ENCODE measurements at regions not wholly inside any gene's neighbourhood (a gene's known extent, or its start where the extent isn't known, plus 50 kb on each side); places are given as distances from the start of the nearest gene placed in this dataset.

DNA sequence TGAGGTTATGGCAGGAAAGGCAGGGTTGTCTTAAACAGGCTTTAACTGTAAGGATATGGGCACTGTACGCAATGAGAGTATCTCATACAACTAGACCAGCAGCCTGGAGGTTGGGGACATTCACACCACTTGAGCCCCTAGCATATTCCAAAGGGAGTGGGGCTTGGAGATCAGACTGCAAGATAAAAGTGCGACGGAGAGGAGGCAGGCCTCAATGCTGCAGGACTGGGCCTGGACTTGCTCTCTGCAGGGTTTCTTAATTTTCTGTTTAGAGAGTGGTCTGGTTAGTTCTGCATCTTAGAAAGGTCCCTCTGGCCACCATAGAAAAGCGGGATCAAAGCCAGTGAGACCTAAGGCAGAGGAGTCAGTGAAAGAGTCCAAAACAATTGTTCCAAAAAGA, 357.7 kb upstream of the NR2F2 start:
- no peak for DNase-seq (ENCODE audit: low read depth in 2 of 2)
- Histone ChIP-seq H3K4me1 (ENCODE audit: control insufficient read depth, extremely low read depth, insufficient read depth, low read length) (peaks cover 6% of the 10 kb centered on the region), H3K79me2 (ENCODE audit: control insufficient read depth, insufficient read depth, low read length) (no peaks in the 10 kb centered on the region), H3K36me3 (ENCODE audit: control insufficient read depth, insufficient read depth, low read length) (no peaks in the 10 kb centered on the region), H3K27ac (ENCODE audit: insufficient read depth, low read length) (no peak overlapping the region), H3K9me3 (ENCODE audit: control insufficient read depth, insufficient read depth, low read depth, low read length) (no peaks in the 10 kb centered on the region), H2AFZ (ENCODE audit: low read length) (no peak overlapping the region), H3K4me2 (ENCODE audit: extremely low read depth, insufficient read depth, low read length) (no peak overlapping the region), H4K20me1 (ENCODE audit: control insufficient read depth, extremely low read depth, insufficient read depth, low read length) (no peaks in the 10 kb centered on the region), H3K4me3 (replicated peaks in 1 of 4; ENCODE audit: control extremely low read depth in 1 of 4, insufficient read depth in 1 of 4, low read depth in 3 of 4, low read length in 4 of 4) (no peak overlapping the region), H3K9ac (ENCODE audit: insufficient read depth, low read length) (no peak overlapping the region), H3K27me3 (ENCODE audit: control insufficient read depth, insufficient read depth, low read length) (no peaks in the 10 kb centered on the region)
- TF ChIP-seq, protein P1, sequence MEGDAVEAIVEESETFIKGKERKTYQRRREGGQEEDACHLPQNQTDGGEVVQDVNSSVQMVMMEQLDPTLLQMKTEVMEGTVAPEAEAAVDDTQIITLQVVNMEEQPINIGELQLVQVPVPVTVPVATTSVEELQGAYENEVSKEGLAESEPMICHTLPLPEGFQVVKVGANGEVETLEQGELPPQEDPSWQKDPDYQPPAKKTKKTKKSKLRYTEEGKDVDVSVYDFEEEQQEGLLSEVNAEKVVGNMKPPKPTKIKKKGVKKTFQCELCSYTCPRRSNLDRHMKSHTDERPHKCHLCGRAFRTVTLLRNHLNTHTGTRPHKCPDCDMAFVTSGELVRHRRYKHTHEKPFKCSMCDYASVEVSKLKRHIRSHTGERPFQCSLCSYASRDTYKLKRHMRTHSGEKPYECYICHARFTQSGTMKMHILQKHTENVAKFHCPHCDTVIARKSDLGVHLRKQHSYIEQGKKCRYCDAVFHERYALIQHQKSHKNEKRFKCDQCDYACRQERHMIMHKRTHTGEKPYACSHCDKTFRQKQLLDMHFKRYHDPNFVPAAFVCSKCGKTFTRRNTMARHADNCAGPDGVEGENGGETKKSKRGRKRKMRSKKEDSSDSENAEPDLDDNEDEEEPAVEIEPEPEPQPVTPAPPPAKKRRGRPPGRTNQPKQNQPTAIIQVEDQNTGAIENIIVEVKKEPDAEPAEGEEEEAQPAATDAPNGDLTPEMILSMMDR (conservative IDR thresholded peaks at IDR 0.05 in 1 of 2, IDR thresholded peaks at IDR 0.05 in 1 of 2; ENCODE audit: low read depth in 1 of 2, low read length in 2 of 2): no peak
- no peak for TF ChIP-seq EZH2 (IDR thresholded peaks at IDR 0.05; ENCODE audit: low read length, missing control alignments)

DNA sequence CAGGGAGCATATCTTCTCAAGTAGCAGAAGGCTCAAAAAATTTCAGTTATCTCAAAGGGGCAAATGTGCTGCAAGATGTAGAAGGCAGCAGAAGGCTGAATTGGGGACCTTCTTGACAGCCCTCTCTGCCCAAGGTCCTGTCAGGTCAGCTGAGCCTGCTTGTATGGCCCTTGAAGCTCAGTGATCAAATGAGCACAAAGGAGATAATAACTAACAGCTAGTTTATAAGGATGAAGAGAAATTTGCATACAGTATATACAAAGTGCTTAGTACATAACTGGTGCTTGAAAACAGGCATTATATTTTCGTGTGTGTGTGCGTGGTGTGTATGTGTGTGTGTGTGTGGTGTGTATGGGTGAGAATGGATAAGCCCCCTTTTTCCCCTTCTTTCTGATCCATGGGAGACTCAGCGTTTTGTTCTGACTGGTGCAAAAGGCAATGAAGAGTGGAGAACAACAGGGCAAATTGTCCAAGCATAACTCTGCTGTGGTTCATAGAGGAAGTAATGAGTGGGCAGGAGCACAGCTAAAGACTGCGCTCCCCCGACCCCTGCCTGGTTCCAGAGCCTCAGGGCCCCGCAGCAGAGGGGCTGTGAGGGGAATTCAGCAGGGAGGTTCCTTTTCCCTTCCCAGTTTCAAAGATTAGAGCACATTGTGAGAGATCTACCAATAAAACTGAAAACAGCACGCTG, 356.8 kb upstream of the NR2F2 start:
- peak in 1 of 2 donors; percentile 3 for DNase-seq (ENCODE audit: low read depth in 2 of 2)
- Histone ChIP-seq H3K27me3 (ENCODE audit: control insufficient read depth, insufficient read depth, low read length) (no peaks in the 10 kb centered on the region), H3K36me3 (ENCODE audit: control insufficient read depth, insufficient read depth, low read length) (no peaks in the 10 kb centered on the region), H2AFZ (ENCODE audit: low read length) (no peak overlapping the region), H3K9ac (ENCODE audit: insufficient read depth, low read length) (no peak overlapping the region), H3K9me3 (ENCODE audit: control insufficient read depth, insufficient read depth, low read depth, low read length) (no peaks in the 10 kb centered on the region), H3K4me1 (ENCODE audit: control insufficient read depth, extremely low read depth, insufficient read depth, low read length) (peaks cover 6% of the 10 kb centered on the region), H3K79me2 (ENCODE audit: control insufficient read depth, insufficient read depth, low read length) (no peaks in the 10 kb centered on the region), H3K4me2 (ENCODE audit: extremely low read depth, insufficient read depth, low read length) (no peak overlapping the region), H4K20me1 (ENCODE audit: control insufficient read depth, extremely low read depth, insufficient read depth, low read length) (no peaks in the 10 kb centered on the region), H3K4me3 (replicated peaks in 1 of 4; ENCODE audit: control extremely low read depth in 1 of 4, insufficient read depth in 1 of 4, low read depth in 3 of 4, low read length in 4 of 4) (no peak overlapping the region), H3K27ac (ENCODE audit: insufficient read depth, low read length) (no peak overlapping the region)
- TF ChIP-seq, protein P1 (conservative IDR thresholded peaks at IDR 0.05 in 1 of 2, IDR thresholded peaks at IDR 0.05 in 1 of 2; ENCODE audit: low read depth in 1 of 2, low read length in 2 of 2): no peak
- no peak for TF ChIP-seq EZH2 (IDR thresholded peaks at IDR 0.05; ENCODE audit: low read length, missing control alignments)

DNA sequence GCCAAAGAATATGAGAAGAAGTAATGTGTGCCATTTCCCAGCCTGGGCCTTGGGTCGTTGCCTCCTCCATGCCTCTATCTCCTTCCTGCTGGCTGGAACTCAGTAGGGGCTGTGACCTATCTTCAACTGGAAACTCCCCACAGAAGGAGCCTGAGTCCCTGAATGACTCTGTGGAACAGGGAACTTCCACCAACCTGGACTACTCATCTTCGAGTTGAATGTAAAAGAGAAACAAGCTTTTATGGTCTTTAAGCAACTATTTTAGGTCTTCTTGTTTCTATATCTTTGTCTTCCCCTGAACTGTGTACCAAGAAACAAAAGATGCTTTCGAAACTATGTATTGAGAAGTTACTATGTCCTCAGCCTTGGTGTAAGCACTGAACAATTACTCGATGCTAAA, 355.3 kb upstream of the NR2F2 start:
- Histone ChIP-seq H3K4me1 (ENCODE audit: control insufficient read depth, extremely low read depth, insufficient read depth, low read length) (peaks cover 6% of the 10 kb centered on the region), H3K27me3 (ENCODE audit: control insufficient read depth, insufficient read depth, low read length) (no peaks in the 10 kb centered on the region), H3K9ac (ENCODE audit: insufficient read depth, low read length) (no peak overlapping the region), H3K36me3 (ENCODE audit: control insufficient read depth, insufficient read depth, low read length) (no peaks in the 10 kb centered on the region), H2AFZ (ENCODE audit: low read length) (no peak overlapping the region), H3K79me2 (ENCODE audit: control insufficient read depth, insufficient read depth, low read length) (no peaks in the 10 kb centered on the region), H3K9me3 (ENCODE audit: control insufficient read depth, insufficient read depth, low read depth, low read length) (no peaks in the 10 kb centered on the region), H4K20me1 (ENCODE audit: control insufficient read depth, extremely low read depth, insufficient read depth, low read length) (no peaks in the 10 kb centered on the region), H3K27ac (ENCODE audit: insufficient read depth, low read length) (no peak overlapping the region), H3K4me2 (ENCODE audit: extremely low read depth, insufficient read depth, low read length) (no peak overlapping the region), H3K4me3 (replicated peaks in 1 of 4; ENCODE audit: control extremely low read depth in 1 of 4, insufficient read depth in 1 of 4, low read depth in 3 of 4, low read length in 4 of 4) (no peak overlapping the region)
- TF ChIP-seq, protein P1 (conservative IDR thresholded peaks at IDR 0.05 in 1 of 2, IDR thresholded peaks at IDR 0.05 in 1 of 2; ENCODE audit: low read depth in 1 of 2, low read length in 2 of 2): no peak
- no peak for TF ChIP-seq EZH2 (IDR thresholded peaks at IDR 0.05; ENCODE audit: low read length, missing control alignments)
- no peak for DNase-seq (ENCODE audit: low read depth in 2 of 2)

Measured in fibroblast of lung (primary cell).